ENCODE measurements at regions not wholly inside any gene's neighbourhood (a gene's known extent, or its start where the extent isn't known, plus 50 kb on each side); places are given as distances from the start of the nearest gene placed in this dataset.
A peak's percentile ranks its signal among the peaks of the same experiment; 100 is the strongest.

DNA sequence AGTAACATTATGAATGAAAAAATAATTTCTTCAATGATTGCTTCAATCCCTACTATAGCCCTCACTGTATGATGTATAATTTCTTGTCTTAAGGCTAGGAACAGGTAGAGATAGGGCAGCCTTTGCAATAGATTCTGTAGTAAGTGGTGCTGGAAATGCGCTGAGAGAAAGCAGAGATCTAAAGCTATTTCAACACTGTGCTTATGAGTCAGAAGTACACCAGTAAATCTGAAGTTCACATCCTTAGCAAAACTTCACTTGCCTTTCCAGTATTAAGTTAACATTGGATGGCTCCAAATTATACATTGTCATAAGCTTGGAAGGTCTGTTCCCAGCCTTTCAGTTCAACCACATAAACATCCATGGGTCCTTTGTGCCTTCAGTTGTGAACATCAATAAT, 178.2 kb upstream of the EPHA4 start:
- no peak overlapping the region for H3K27ac ChIP-seq (ENCODE audit: extremely low read length, insufficient read depth, low read length)
- H2AFZ ChIP-seq (ENCODE audit: low read length), result no peak overlapping the region
- no peak overlapping the region for H3K4me3 ChIP-seq (replicated peaks in 1 of 3; ENCODE audit: insufficient read depth in 1 of 3, low read depth in 2 of 3, low read length in 3 of 3)
- in situ Hi-C loops (cut with HindIII; ENCODE audit: extremely low pct_ligation_motif_present, low pct_unique_long_range_greater_than_20kb), result no loop called here
- no peak for DNase-seq (ENCODE audit: low spot score)
- ATAC-seq, result no peak
- H3K9me3 ChIP-seq (ENCODE audit: low read length), result peaks cover 71% of the 10 kb centered on the region
- H3K9ac ChIP-seq (ENCODE audit: insufficient read depth, low read depth, low read length), result no peak overlapping the region
- intact Hi-C loops (cut with micrococcal nuclease; ENCODE audit: unreplicated experiment), result no loop called here
- no TSS peak for BruUV-seq (replicated peaks)
- H4K20me1 ChIP-seq (ENCODE audit: insufficient read depth, low read length), result no peaks in the 10 kb centered on the region
- H3K4me1 ChIP-seq (ENCODE audit: insufficient read depth, low read length), result no peaks in the 10 kb centered on the region
- H3K4me2 ChIP-seq (ENCODE audit: low read depth, low read length), result no peak overlapping the region
- POLR2A ChIA-PET, result no interaction called here
- no peak for FAIRE-seq
- TF ChIP-seq ARID2 (CRISPR knock-in tag; IDR thresholded peaks at IDR 0.05; ENCODE audit: borderline replicate concordance), result no peak
- CTCF ChIA-PET (ENCODE audit: low intra/inter-chr PET ratio, low total read pairs), result no interaction called here
- no peaks in the 10 kb centered on the region for H3K27me3 ChIP-seq (ENCODE audit: control insufficient read depth in 1 of 2, insufficient read depth in 2 of 2, low read length in 2 of 2)
- H3K79me2 ChIP-seq (ENCODE audit: insufficient read depth, low read length), result no peaks in the 10 kb centered on the region
- WGBS (ENCODE audit: low lambda C conversion rate), result 5% methylated on average over 1 of the region's 1 CpG
- no peaks in the 10 kb centered on the region for H3K36me3 ChIP-seq (replicated peaks in 1 of 2; ENCODE audit: control insufficient read depth in 1 of 2, insufficient read depth in 2 of 2, low read length in 2 of 2)

DNA sequence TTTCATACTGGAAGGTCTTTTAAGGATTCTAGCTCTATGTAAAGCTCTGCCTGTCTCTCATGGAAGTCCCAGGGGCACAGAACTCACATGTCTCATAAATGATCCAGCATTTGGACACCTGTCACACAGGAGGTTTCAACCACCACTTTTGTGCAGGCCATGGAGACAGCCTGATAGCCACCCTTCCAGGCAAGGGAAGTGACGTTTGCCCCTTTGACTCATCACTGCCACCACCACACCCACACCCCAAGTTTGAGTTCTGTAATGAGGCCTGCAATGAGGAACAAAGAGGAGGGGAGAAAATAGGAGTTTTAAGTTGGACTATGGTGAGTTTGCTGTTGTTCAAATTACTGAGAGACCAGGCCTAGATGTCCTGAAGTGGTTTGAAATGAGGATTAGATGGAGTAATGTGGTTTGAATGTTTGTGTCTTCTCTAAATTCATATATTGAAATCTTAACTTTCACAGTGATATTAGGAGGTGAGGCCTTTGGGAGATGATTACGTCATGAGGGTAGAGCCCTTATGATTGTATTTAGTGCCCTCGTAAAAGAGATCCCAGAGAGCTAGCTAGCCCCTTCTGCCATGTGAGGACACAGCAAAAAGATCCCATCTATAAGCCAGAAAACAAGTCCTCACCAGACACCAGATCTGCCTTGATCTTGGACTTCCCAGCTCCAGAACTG, 175.3 kb upstream of the EPHA4 start:
- BruUV-seq (replicated peaks), result no TSS peak
- in situ Hi-C loops (cut with HindIII; ENCODE audit: extremely low pct_ligation_motif_present, low pct_unique_long_range_greater_than_20kb), result no loop called here

More for the DNA sequence above, 175.3 kb upstream of the EPHA4 start:
- H4K20me1 ChIP-seq (ENCODE audit: insufficient read depth, low read length), result no peaks in the 10 kb centered on the region
- H3K27ac ChIP-seq (ENCODE audit: extremely low read length, insufficient read depth, low read length), result no peak overlapping the region
- H3K27me3 ChIP-seq (ENCODE audit: control insufficient read depth in 1 of 2, insufficient read depth in 2 of 2, low read length in 2 of 2), result no peaks in the 10 kb centered on the region
- FAIRE-seq (no peak), ATAC-seq (no peak), DNase-seq (ENCODE audit: low spot score) (no peak)
- TF ChIP-seq TCF12 (IDR thresholded peaks at IDR 0.05) (no peak), TCF12 (CRISPR knock-in tag; IDR thresholded peaks at IDR 0.05) (no peak), CREB1 (IDR thresholded peaks at IDR 0.05) (peak; percentile 72), CREB1 (CRISPR knock-in tag; IDR thresholded peaks at IDR 0.05) (no peak), ATF7 (IDR thresholded peaks at IDR 0.05) (peak; percentile 90), ATF7 (CRISPR knock-in tag; IDR thresholded peaks at IDR 0.05) (no peak)
- H2AFZ ChIP-seq (ENCODE audit: low read length), result no peak overlapping the region
- no peaks in the 10 kb centered on the region for H3K36me3 ChIP-seq (replicated peaks in 1 of 2; ENCODE audit: control insufficient read depth in 1 of 2, insufficient read depth in 2 of 2, low read length in 2 of 2)
- H3K9me3 ChIP-seq (ENCODE audit: low read length), result peaks cover 71% of the 10 kb centered on the region
- H3K4me2 ChIP-seq (ENCODE audit: low read depth, low read length), result no peak overlapping the region
- intact Hi-C loops (cut with micrococcal nuclease; ENCODE audit: unreplicated experiment), result no loop called here
- no peaks in the 10 kb centered on the region for H3K79me2 ChIP-seq (ENCODE audit: insufficient read depth, low read length)
- H3K4me3 ChIP-seq (replicated peaks in 1 of 3; ENCODE audit: insufficient read depth in 1 of 3, low read depth in 2 of 3, low read length in 3 of 3), result no peak overlapping the region
- no peaks in the 10 kb centered on the region for H3K4me1 ChIP-seq (ENCODE audit: insufficient read depth, low read length)
- no peak overlapping the region for H3K9ac ChIP-seq (ENCODE audit: insufficient read depth, low read depth, low read length)
- WGBS (ENCODE audit: low lambda C conversion rate), result 0% methylated on average over 3 of the region's 3 CpGs
- ChIA-PET CTCF (ENCODE audit: low intra/inter-chr PET ratio, low total read pairs) (no interaction called here), POLR2A (no interaction called here)

Measured in HepG2 (cell line).